IPS-20b (cell line): ENCODE measurements at regions not wholly inside any gene's neighbourhood (a gene's known extent, or its start where the extent isn't known, plus 50 kb on each side); places are given as distances from the start of the nearest gene placed in this dataset.

Experiments
- H3K27ac ChIP-seq: one replicate; pipeline ENCODE4 v1.5.1; 2013; ENCODE audit warnings: low read length
- H3K27me3 ChIP-seq: 2 replicates; pipeline ENCODE4 v1.6.1; 2013; ENCODE audit warnings: mild to moderate bottlenecking, low read length, inconsistent platforms; ENCODE audit not compliant: insufficient read depth
- H3K36me3 ChIP-seq: 2 replicates; pipeline ENCODE4 v1.6.1; 2013; ENCODE audit warnings: low read depth, mild to moderate bottlenecking, inconsistent platforms, low read length, moderate library complexity; ENCODE audit not compliant: insufficient read depth
- H3K4me1 ChIP-seq: 2 replicates; pipeline ENCODE4 v1.6.1; 2013; ENCODE audit warnings: mild to moderate bottlenecking, control low read depth, inconsistent platforms, low read length, moderate library complexity; ENCODE audit not compliant: insufficient read depth
- H3K4me3 ChIP-seq: 2 replicates; pipeline ENCODE4 v1.5.1; 2013; ENCODE audit warnings: mild to moderate bottlenecking, low read length, inconsistent platforms
- H3K9ac ChIP-seq: 2 replicates; pipeline ENCODE4 v1.6.1; 2013; ENCODE audit warnings: low read depth, mild to moderate bottlenecking, inconsistent platforms, low read length, moderate library complexity
- H3K9me3 ChIP-seq: 2 replicates; pipeline ENCODE4 v1.6.1; 2013; ENCODE audit warnings: mild to moderate bottlenecking, low read depth, low read length, inconsistent platforms; ENCODE audit not compliant: insufficient read depth

DNA sequence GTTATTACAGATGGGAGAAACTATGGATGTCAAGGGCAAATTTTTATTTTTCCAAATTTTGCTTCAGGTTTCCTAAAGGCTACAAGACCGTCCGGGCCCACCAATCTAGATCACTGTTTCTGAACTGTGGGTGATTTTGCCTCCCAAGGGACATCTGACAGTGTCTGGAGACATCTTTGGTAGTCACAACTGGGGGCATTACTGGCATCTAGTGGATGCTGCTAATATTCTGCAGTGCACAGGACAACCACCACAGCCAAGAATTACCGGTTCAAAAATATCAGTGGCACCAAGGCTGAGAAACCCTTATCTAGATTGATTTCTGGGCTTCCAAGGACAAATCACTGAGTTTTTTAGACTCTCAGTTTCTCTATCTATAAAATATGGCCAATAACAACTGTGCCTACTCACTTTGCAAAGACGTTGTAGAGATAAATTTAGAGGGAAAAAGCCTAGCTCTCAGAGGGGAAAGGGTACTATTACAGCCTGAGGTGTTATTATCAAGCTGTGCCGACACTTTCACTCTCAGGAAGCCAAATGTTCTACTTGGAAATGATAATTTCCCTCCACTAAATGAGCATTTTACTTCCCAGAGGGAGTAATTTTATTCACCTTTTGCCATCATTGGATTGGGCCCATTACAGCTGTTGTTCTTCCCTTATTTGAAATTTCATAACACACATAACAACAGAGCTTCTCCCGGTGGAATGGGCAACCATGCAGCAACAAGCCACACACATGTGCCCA is 442.1 kb downstream of the CENPC start:
- Histone ChIP-seq H3K27me3 (no peaks in the 10 kb centered on the region), H3K9me3 (no peaks in the 10 kb centered on the region), H3K4me1 (no peaks in the 10 kb centered on the region), H3K27ac (no peak overlapping the region), H3K4me3 (no peak overlapping the region), H3K36me3 (no peaks in the 10 kb centered on the region), H3K9ac (no peak overlapping the region)

DNA sequence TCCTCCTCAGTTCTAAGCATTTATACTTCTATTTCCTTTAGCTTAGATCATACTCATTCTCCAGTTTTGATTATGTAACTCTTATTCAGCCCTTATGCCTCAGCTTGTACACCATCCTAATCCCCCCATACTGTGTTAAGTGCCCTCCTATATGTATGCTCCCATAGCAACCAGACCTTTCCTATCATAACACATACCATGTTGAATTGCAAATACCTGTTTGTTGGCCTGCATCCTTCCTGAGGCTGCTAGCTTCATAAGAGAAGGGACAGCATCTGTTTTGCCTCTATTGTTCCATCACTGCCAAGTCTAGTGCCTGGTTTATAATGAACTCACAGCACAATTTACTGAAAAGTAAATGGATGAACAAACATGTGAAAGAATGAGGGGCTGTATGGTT is 443.7 kb downstream of the CENPC start:
- H3K27me3 ChIP-seq = no peaks in the 10 kb centered on the region
- H3K4me3 ChIP-seq = no peak overlapping the region
- no peak overlapping the region for H3K27ac ChIP-seq
- no peaks in the 10 kb centered on the region for H3K4me1 ChIP-seq
- no peak overlapping the region for H3K9ac ChIP-seq
- H3K9me3 ChIP-seq = no peaks in the 10 kb centered on the region
- H3K36me3 ChIP-seq = no peaks in the 10 kb centered on the region

- Histone ChIP-seq H3K9ac (no peak overlapping the region), H3K4me1 (no peaks in the 10 kb centered on the region), H3K27ac (no peak overlapping the region), H3K4me3 (no peak overlapping the region), H3K27me3 (no peaks in the 10 kb centered on the region), H3K36me3 (no peaks in the 10 kb centered on the region), H3K9me3 (no peaks in the 10 kb centered on the region)
These were observed 453.0 kb downstream of the CENPC start for GRCh38 chr4:67092351-67092750.

DNA sequence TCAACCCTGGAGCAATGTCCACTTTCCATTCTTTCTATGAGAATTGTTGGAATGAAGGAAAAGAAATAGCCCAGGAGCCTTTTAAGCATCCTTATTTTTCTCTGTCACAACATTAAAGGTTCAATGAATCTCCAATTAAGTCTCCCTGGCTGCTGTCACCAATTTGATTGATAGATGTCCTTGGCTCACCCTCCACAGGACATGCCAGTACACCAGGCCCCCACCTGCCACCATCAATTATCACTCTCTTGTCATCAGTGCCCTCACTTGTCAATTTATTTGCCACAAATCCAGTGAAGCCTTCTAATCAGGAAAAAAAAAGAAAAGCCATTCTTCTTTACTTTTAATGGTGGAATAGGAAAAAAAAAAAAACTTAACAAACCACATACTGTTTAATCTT is 453.6 kb downstream of the CENPC start:
- Histone ChIP-seq H3K4me3 (no peak overlapping the region), H3K27ac (no peak overlapping the region), H3K36me3 (no peaks in the 10 kb centered on the region), H3K4me1 (no peaks in the 10 kb centered on the region), H3K9ac (no peak overlapping the region), H3K27me3 (no peaks in the 10 kb centered on the region), H3K9me3 (no peaks in the 10 kb centered on the region)

GRCh38 chr4:67087897-67088296 is 457.4 kb downstream of the CENPC start:
- Histone ChIP-seq H3K9me3 (no peaks in the 10 kb centered on the region), H3K36me3 (no peaks in the 10 kb centered on the region), H3K4me1 (peaks cover 24% of the 10 kb centered on the region; the same call in 1 of the 2 replicates), H3K27ac (no peak overlapping the region), H3K9ac (no peak overlapping the region), H3K27me3 (no peaks in the 10 kb centered on the region), H3K4me3 (no peak overlapping the region)

DNA sequence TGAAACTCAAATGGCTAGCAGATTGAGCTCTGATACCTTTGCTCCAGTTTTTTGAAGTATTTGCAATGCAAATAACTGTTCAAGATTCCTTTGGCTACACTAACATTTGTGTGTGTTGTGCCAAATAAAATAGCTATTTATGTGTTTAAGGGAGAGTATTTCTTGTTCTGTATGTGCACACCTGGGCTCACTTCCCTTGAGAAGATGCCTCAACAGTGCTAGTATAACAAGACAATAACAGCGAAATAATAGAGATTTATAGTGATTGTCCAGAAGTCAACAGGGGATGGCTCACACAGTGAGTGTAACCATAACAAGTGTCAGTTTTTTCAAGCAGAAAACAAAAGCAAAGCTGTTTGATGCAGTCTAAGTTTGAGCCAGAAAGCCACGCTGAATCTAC is 460.5 kb downstream of the CENPC start:
- Histone ChIP-seq H3K27me3 (no peaks in the 10 kb centered on the region), H3K4me1 (peaks cover 24% of the 10 kb centered on the region; the same call in 1 of the 2 replicates), H3K9me3 (no peaks in the 10 kb centered on the region), H3K36me3 (no peaks in the 10 kb centered on the region), H3K9ac (peak overlapping the region; percentile 7; the same call in 1 of the 2 replicates), H3K27ac (no peak overlapping the region), H3K4me3 (no peak overlapping the region)

- H3K27ac ChIP-seq = no peak overlapping the region
- no peak overlapping the region for H3K9ac ChIP-seq
- no peaks in the 10 kb centered on the region for H3K27me3 ChIP-seq
- no peaks in the 10 kb centered on the region for H3K36me3 ChIP-seq
- no peaks in the 10 kb centered on the region for H3K9me3 ChIP-seq
- H3K4me1 ChIP-seq = peaks cover 24% of the 10 kb centered on the region; the same call in 1 of the 2 replicates
- no peak overlapping the region for H3K4me3 ChIP-seq
These were observed 461.8 kb downstream of the CENPC start for GRCh38 chr4:67083496-67083895.

DNA sequence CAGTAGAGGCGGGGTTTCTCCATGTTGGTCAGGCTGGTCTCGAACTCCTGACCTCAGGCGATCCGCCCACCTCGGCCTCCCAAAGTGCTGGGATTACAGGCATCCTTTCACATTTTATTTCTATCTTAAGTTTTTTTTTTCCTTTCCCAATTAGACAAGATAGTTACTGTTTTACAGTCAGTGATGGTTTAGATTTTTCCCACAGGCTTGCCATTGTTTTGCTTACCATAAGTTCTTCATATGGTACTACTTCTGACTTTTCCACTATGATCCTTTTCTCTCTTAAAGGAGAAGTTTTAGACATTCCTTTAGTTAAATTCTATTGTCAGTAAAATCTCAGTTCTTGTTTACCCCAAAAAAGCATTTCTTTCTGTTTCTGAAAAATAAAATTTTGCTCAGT is 462.6 kb downstream of the CENPC start:
- Histone ChIP-seq H3K9me3 (no peaks in the 10 kb centered on the region), H3K36me3 (no peaks in the 10 kb centered on the region), H3K4me3 (no peak overlapping the region), H3K4me1 (peaks cover 24% of the 10 kb centered on the region; the same call in 1 of the 2 replicates), H3K27me3 (no peaks in the 10 kb centered on the region), H3K9ac (no peak overlapping the region), H3K27ac (no peak overlapping the region)

- Histone ChIP-seq H3K4me3 (no peak overlapping the region), H3K4me1 (peaks cover 16% of the 10 kb centered on the region; the same call in 1 of the 2 replicates), H3K9me3 (no peaks in the 10 kb centered on the region), H3K36me3 (no peaks in the 10 kb centered on the region), H3K27me3 (no peaks in the 10 kb centered on the region), H3K27ac (no peak overlapping the region), H3K9ac (no peak overlapping the region)
These were observed 465.2 kb downstream of the CENPC start for GRCh38 chr4:67080046-67080557.

DNA sequence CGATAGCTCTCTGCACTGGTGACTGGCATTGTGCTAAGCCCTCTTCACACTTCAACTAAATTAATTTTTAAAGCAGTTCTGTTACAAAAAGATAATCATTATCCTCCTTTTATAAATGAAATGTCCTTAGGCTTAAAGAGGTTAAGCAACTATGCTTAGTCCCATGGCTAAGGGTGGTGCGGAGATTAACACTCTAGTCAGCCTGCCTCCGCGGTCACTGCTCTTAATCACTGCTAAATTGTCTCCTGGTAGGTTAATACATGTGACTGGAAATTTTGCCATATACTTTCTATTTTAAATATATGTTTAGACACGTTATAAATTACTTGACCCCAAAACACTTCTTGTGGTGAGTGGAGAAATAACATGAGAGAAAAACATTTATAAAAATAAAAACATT is 473.7 kb downstream of the CENPC start:
- Histone ChIP-seq H3K27me3 (no peaks in the 10 kb centered on the region), H3K4me1 (no peaks in the 10 kb centered on the region), H3K36me3 (no peaks in the 10 kb centered on the region), H3K27ac (no peak overlapping the region), H3K9ac (no peak overlapping the region), H3K9me3 (peaks cover 14% of the 10 kb centered on the region), H3K4me3 (no peak overlapping the region)

- Histone ChIP-seq H3K36me3 (no peaks in the 10 kb centered on the region), H3K9me3 (no peaks in the 10 kb centered on the region), H3K27me3 (no peaks in the 10 kb centered on the region), H3K4me1 (peaks cover 7% of the 10 kb centered on the region), H3K27ac (no peak overlapping the region), H3K9ac (no peak overlapping the region), H3K4me3 (no peak overlapping the region)
These were observed 490.0 kb downstream of the CENPC start for GRCh38 chr4:67055319-67055718.

- Histone ChIP-seq H3K4me1 (peaks cover 11% of the 10 kb centered on the region), H3K36me3 (no peaks in the 10 kb centered on the region), H3K27ac (no peak overlapping the region), H3K9ac (no peak overlapping the region), H3K9me3 (no peaks in the 10 kb centered on the region), H3K27me3 (no peaks in the 10 kb centered on the region), H3K4me3 (no peak overlapping the region)
These were observed 490.4 kb downstream of the CENPC start for GRCh38 chr4:67054896-67055295.
